H1 (cell line): ENCODE measurements at regions not wholly inside any gene's neighbourhood (a gene's known extent, or its start where the extent isn't known, plus 50 kb on each side); places are given as distances from the start of the nearest gene placed in this dataset.

Experiments used
- CTCF ChIA-PET: fragments of 300-600 bp; sonication (Branson Sonifier 250); formaldehyde crosslinking; loops from one replicate; lab custom pipeline; 2021; ENCODE audit not compliant: partially characterized antibody; lab: Charles Lee
- POLR2A ChIA-PET: fragments of 300-600 bp; sonication (Branson Sonifier 250); formaldehyde crosslinking; loops from one replicate; lab custom pipeline; 2021; ENCODE audit warnings: inconsistent platforms; ENCODE audit not compliant: partially characterized antibody; lab: Charles Lee
- DNase-seq, 2 experiments: peaks; one replicate each; pipeline versions ENCODE4 v3.0.0 to v3.0.0-alpha.2; 2010 to 2022; ENCODE audit warnings: low spot score in 2 of 2, low read depth in 1 of 2, mixed read lengths in 1 of 2
- FAIRE-seq: peaks from 2 replicates; lab custom pipeline; 2011; peaks lifted over from hg19 to GRCh38; lab: Jason Lieb, UNC
- H2AFZ ChIP-seq: 2 replicates; pipeline ENCODE4 v1.8.1; 2012; ENCODE audit warnings: low read length, inconsistent platforms
- H2AK5ac ChIP-seq: 2 replicates; pipeline ENCODE4 v1.6.1; 2013; ENCODE audit warnings: low read depth, low read length
- H2BK120ac ChIP-seq: replicated peaks from 2 replicates; pipeline ENCODE3; 2013; ENCODE audit warnings: low read depth, low read length, inconsistent platforms
- H2BK12ac ChIP-seq: 2 replicates; pipeline ENCODE4 v1.6.1; 2013; ENCODE audit warnings: low read depth, low read length
- H2BK15ac ChIP-seq: 2 replicates; pipeline ENCODE4 v1.6.1; 2013; ENCODE audit warnings: low read length
- H2BK20ac ChIP-seq: 2 replicates; pipeline ENCODE4 v1.6.1; 2013; ENCODE audit warnings: low read length
- H2BK5ac ChIP-seq: 2 replicates; pipeline ENCODE4 v1.6.1; 2013; ENCODE audit warnings: low read depth, low read length
- H3K14ac ChIP-seq: 2 replicates; pipeline ENCODE4 v1.6.1; 2013; ENCODE audit warnings: inconsistent platforms; ENCODE audit not compliant: insufficient read length
- H3K18ac ChIP-seq: 2 replicates; pipeline ENCODE4 v1.6.1; 2013; ENCODE audit warnings: low read length; ENCODE audit errors: extremely low read depth
- H3K23ac ChIP-seq: 2 replicates; pipeline ENCODE4 v1.6.1; 2013; ENCODE audit warnings: inconsistent platforms; ENCODE audit not compliant: insufficient read length
- H3K23me2 ChIP-seq: 2 replicates; pipeline ENCODE4 v1.6.1; 2013; ENCODE audit warnings: low read depth, low read length
- H3K27ac ChIP-seq: 2 replicates; pipeline ENCODE4 v1.6.1; 2011; ENCODE audit warnings: low read depth, low read length, inconsistent platforms
- H3K27me3 ChIP-seq, 4 experiments: replicated peaks in 1 of 4; 1 replicate in 1 of 4; 2 replicates in 3 of 4; pipeline versions ENCODE4 v1.6.1 to v1.8.1; 2011 to 2013; ENCODE audit warnings: low read length in 3 of 4, mild to moderate bottlenecking in 3 of 4, inconsistent platforms in 2 of 4, mixed read lengths in 2 of 4, moderate library complexity in 1 of 4; ENCODE audit not compliant: control insufficient read depth in 3 of 4, insufficient read depth in 3 of 4; ENCODE audit errors: extremely low read depth in 1 of 4
- H3K36me3 ChIP-seq, 4 experiments: 2 replicates each; pipeline versions ENCODE4 v1.6.1 to v1.8.1; 2011 to 2013; ENCODE audit warnings: mild to moderate bottlenecking in 4 of 4, low read length in 3 of 4, moderate library complexity in 2 of 4, control low read depth in 1 of 4, inconsistent platforms in 1 of 4; ENCODE audit not compliant: insufficient read depth in 4 of 4, control insufficient read depth in 2 of 4
- H3K4ac ChIP-seq: replicated peaks from 2 replicates; pipeline ENCODE3; 2013; ENCODE audit warnings: low read length, low read depth, mixed read lengths, inconsistent platforms; ENCODE audit not compliant: insufficient read length
- H3K4me1 ChIP-seq, 4 experiments: replicated peaks in 1 of 4; 1 replicate in 1 of 4; 2 replicates in 3 of 4; pipeline versions ENCODE4 v1.6.1 to v1.8.1; 2011 to 2013; ENCODE audit warnings: low read length in 3 of 4, inconsistent platforms in 2 of 4, mixed read lengths in 1 of 4; ENCODE audit not compliant: insufficient read depth in 4 of 4, control insufficient read depth in 3 of 4
- H3K4me2 ChIP-seq, 2 experiments: 2 replicates each; pipeline versions ENCODE4 v1.6.1 to v1.8.1; 2011 to 2013; ENCODE audit warnings: low read depth in 2 of 2, low read length in 2 of 2, control low read depth in 1 of 2, inconsistent platforms in 1 of 2, mild to moderate bottlenecking in 1 of 2; ENCODE audit not compliant: insufficient read depth in 1 of 2
- H3K4me3 ChIP-seq, 4 experiments: fragments of 200-600, 300-600 bp in 1 of 4; sonication (generic), shearing (Covaris generic), sonication (Bioruptor Twin) in 1 of 4; 2 replicates each; pipeline versions ENCODE4 v1.5.1 to v1.8.1; 2011 to 2016; ENCODE audit warnings: low read length in 4 of 4, low read depth in 3 of 4, control low read depth in 2 of 4, inconsistent platforms in 2 of 4, mild to moderate bottlenecking in 2 of 4, mixed read lengths in 1 of 4, moderate library complexity in 1 of 4; ENCODE audit not compliant: insufficient read depth in 2 of 4; ENCODE audit errors: extremely low read depth in 1 of 4
- H3K56ac ChIP-seq: replicated peaks from 2 replicates; pipeline ENCODE3; 2013; ENCODE audit warnings: low read depth, mild to moderate bottlenecking, mixed read lengths, low read length, inconsistent platforms; ENCODE audit not compliant: insufficient read length
- H3K79me1 ChIP-seq: 2 replicates; pipeline ENCODE4 v1.6.1; 2013; ENCODE audit warnings: low read depth, low read length, control low read depth
- H3K79me2 ChIP-seq, 2 experiments: 2 replicates each; pipeline versions ENCODE4 v1.6.1 to v1.8.1; 2012 to 2013; ENCODE audit warnings: low read length in 2 of 2, mild to moderate bottlenecking in 2 of 2, inconsistent platforms in 1 of 2; ENCODE audit not compliant: insufficient read depth in 2 of 2, control insufficient read depth in 1 of 2
- H3K9ac ChIP-seq, 4 experiments: replicated peaks in 1 of 4; 1 replicate in 1 of 4; 2 replicates in 3 of 4; pipeline versions ENCODE4 v1.6.1 to v1.8.1; 2011 to 2013; ENCODE audit warnings: low read depth in 3 of 4, low read length in 3 of 4, control low read depth in 2 of 4, mild to moderate bottlenecking in 2 of 4, moderate library complexity in 2 of 4, inconsistent platforms in 1 of 4; ENCODE audit errors: extremely low read depth in 1 of 4
- H3K9me3 ChIP-seq, 2 experiments: 2 replicates each; pipeline versions ENCODE4 v1.6.1 to v1.8.1; 2012 to 2013; ENCODE audit warnings: mild to moderate bottlenecking in 2 of 2, moderate library complexity in 2 of 2, control low read depth in 1 of 2, inconsistent platforms in 1 of 2, low read depth in 1 of 2, low read length in 1 of 2, mixed read lengths in 1 of 2; ENCODE audit not compliant: insufficient read depth in 2 of 2
- H4K20me1 ChIP-seq, 2 experiments: replicated peaks in 1 of 2; 2 replicates each; pipeline versions ENCODE3 to v1.8.1; 2011 to 2013; ENCODE audit warnings: inconsistent platforms in 2 of 2, low read length in 2 of 2, mild to moderate bottlenecking in 1 of 2; ENCODE audit not compliant: insufficient read depth in 2 of 2, control insufficient read depth in 1 of 2
- H4K5ac ChIP-seq: 2 replicates; pipeline ENCODE4 v1.6.1; 2013; ENCODE audit warnings: low read length, low read depth, mixed read lengths, inconsistent platforms; ENCODE audit not compliant: insufficient read length
- H4K8ac ChIP-seq: 2 replicates; pipeline ENCODE4 v1.8.0; 2013; ENCODE audit warnings: mild to moderate bottlenecking, moderate library complexity, low read length, inconsistent platforms; ENCODE audit not compliant: insufficient read depth; ENCODE audit errors: extremely low read depth
- H4K91ac ChIP-seq: replicated peaks from 2 replicates; pipeline ENCODE3; 2013; ENCODE audit warnings: low read length, mixed read lengths, inconsistent platforms; ENCODE audit not compliant: insufficient read length
- BCL11A ChIP-seq, 2 experiments: IDR thresholded peaks; one replicate each; pipeline ENCODE4 v1.6.1; 2011; ENCODE audit warnings: low read depth in 2 of 2, low read length in 2 of 2, mild to moderate bottlenecking in 2 of 2
- CHD1 ChIP-seq: IDR thresholded peaks from 2 replicates; pipeline ENCODE4 v1.6.1; 2012; ENCODE audit warnings: low read depth, low read length, improper control_type of control experiment
- GABPA ChIP-seq: IDR thresholded peaks from 2 replicates; pipeline ENCODE4 v1.6.1; 2011; ENCODE audit warnings: mild to moderate bottlenecking, low read length, moderate library complexity, borderline replicate concordance; ENCODE audit not compliant: insufficient read depth
- JUND ChIP-seq: IDR thresholded peaks from 2 replicates; pipeline ENCODE4 v1.6.1; 2011; ENCODE audit warnings: mild to moderate bottlenecking, improper control_type of control experiment, low read length
- MAX ChIP-seq: IDR thresholded peaks from 2 replicates; pipeline ENCODE4 v1.6.1; 2012; ENCODE audit warnings: inconsistent platforms
- POLR2AphosphoS5 ChIP-seq: IDR thresholded peaks from 2 replicates; pipeline ENCODE4 v1.6.1; 2011; ENCODE audit warnings: low read depth, low read length
- SUZ12 ChIP-seq: fragments of 200-600 bp; sonication (generic); IDR thresholded peaks from 2 replicates; pipeline ENCODE4 v1.6.1; 2012; ENCODE audit warnings: mild to moderate bottlenecking, inconsistent platforms, low read length, moderate library complexity, mixed read lengths
- TEAD4 ChIP-seq: IDR thresholded peaks from 2 replicates; pipeline ENCODE4 v1.6.1; 2012; ENCODE audit warnings: low read depth, low read length, inconsistent platforms, mixed read lengths
- ZNF274 ChIP-seq: IDR thresholded peaks from 2 replicates; pipeline ENCODE4 v1.7.0; 2012; ENCODE audit warnings: low read length, borderline replicate concordance; ENCODE audit errors: extremely low read depth
- WGBS, 2 experiments: shearing (Covaris generic) in 1 of 2; methylation state at CpG; one replicate each; pipeline versions ENCODE4 v1.1.6 to v1.1.7; 2013 to 2015; ENCODE audit warnings: low lambda C conversion rate in 2 of 2, mixed read lengths in 2 of 2, inconsistent platforms in 1 of 2, low coverage in 1 of 2, missing lambda C conversion rate in 1 of 2; ENCODE audit not compliant: insufficient replicate concordance in 2 of 2, insufficient coverage in 1 of 2, insufficient read length in 1 of 2; ENCODE audit errors: extremely low coverage in 1 of 2, missing lambda C conversion rate in 1 of 2; 5-methylcytosine and 5-hydroxymethylcytosine counted together

DNA sequence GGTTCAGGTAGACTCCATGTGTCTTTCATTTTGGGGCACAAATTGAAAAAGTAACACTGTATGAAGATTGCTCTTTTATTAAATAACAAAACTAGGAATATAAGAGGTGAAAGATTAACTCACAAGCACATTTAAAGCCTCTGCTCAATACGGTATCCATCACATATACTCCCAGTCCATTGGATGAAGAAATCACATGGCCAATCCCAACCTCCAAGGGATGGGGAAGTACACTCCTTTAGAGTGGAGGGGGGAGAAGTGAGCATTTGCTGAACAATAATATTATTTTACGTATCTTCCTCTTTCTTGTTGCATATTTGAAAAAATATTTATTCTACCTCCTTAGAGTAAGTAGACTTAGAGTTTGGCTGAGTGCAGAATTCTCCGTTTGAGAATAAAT is 316.5 kb downstream of the LMX1A start:
- no peaks in the 10 kb centered on the region for H3K4me1 ChIP-seq
- H2BK15ac ChIP-seq: no peak overlapping the region
- H3K79me2 ChIP-seq: no peaks in the 10 kb centered on the region
- H3K9me3 ChIP-seq: no peaks in the 10 kb centered on the region
- no peak overlapping the region for H3K23ac ChIP-seq
- no peak overlapping the region for H3K56ac ChIP-seq
- no peak overlapping the region for H3K27ac ChIP-seq
- no peak overlapping the region for H3K4me3 ChIP-seq
- H2BK20ac ChIP-seq: no peak overlapping the region
- DNase-seq: no peak
- H3K4me2 ChIP-seq: no peak overlapping the region
- no peaks in the 10 kb centered on the region for H3K79me1 ChIP-seq
- TF ChIP-seq MAX (no peak), BCL11A (IDR thresholded peaks at IDR 0.05; ENCODE audit: low read depth in 2 of 2, low read length in 2 of 2) (no peak), JUND (no peak), CHD1 (no peak), GABPA (no peak), TEAD4 (no peak), POLR2AphosphoS5 (no peak), ZNF274 (no peak), SUZ12 (no peak)
- TF ChIP-seq, all 59 proteins: peak for 0
- no peaks in the 10 kb centered on the region for H3K27me3 ChIP-seq
- no peaks in the 10 kb centered on the region for H4K20me1 ChIP-seq
- no peak for FAIRE-seq
- no peak overlapping the region for H2BK120ac ChIP-seq
- no peaks in the 10 kb centered on the region; the same call in 1 of the 2 replicates for H3K23me2 ChIP-seq
- ChIA-PET POLR2A (no interaction called here), CTCF (no interaction called here)
- no peak overlapping the region for H4K91ac ChIP-seq
- H3K18ac ChIP-seq: no peak overlapping the region
- no peak overlapping the region for H4K8ac ChIP-seq
- H3K36me3 ChIP-seq: no peaks in the 10 kb centered on the region
- no peak overlapping the region for H2BK5ac ChIP-seq
- H4K5ac ChIP-seq: no peak overlapping the region
- no peak overlapping the region for H2BK12ac ChIP-seq
- H3K14ac ChIP-seq: no peak overlapping the region
- 85% methylated on average over 3 of the region's 3 CpGs; no CpG with 5 or more reads in 1 of the 2 experiments for WGBS, 2 experiments
- H2AFZ ChIP-seq: no peak overlapping the region
- H2AK5ac ChIP-seq: no peak overlapping the region
- no peak overlapping the region for H3K4ac ChIP-seq
- no peak overlapping the region for H3K9ac ChIP-seq
